ENCODE measurements at regions not wholly inside any gene's neighbourhood (a gene's known extent, or its start where the extent isn't known, plus 50 kb on each side); places are given as distances from the start of the nearest gene placed in this dataset.

DNA sequence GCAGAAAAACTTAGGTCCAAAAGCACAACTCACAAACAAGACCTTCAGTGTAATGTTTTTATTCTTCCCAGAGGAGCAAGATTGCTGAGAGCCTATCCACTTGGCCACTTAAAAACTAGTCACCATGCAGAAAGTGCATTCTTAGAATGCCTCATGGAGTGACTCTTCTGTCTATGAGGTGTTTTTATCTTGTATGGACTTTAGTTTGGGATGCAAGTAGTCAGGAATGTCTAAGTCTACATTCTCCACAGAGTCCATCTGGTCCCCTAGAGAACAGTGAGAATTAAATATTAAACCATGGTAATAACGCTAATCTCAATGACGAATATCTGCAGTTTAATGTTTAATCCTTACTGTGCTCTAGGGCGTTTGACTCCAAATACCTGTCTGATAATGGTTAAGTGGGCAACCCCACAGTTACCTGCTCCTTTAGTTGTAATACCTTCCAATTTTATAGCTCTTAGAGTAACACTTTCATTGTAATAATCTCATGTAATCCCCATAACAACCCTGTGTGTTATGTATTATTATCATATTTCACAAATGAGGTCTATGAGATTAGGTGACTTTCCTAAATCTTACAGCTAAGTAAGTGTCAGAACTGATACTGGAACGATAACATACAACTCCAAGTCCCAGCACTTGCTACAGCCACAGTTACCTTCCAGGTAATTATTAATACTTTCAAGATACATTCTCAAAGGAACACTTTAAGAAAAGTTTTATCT, 235.6 kb upstream of the JADE1 start:
- TF ChIP-seq, protein P1, sequence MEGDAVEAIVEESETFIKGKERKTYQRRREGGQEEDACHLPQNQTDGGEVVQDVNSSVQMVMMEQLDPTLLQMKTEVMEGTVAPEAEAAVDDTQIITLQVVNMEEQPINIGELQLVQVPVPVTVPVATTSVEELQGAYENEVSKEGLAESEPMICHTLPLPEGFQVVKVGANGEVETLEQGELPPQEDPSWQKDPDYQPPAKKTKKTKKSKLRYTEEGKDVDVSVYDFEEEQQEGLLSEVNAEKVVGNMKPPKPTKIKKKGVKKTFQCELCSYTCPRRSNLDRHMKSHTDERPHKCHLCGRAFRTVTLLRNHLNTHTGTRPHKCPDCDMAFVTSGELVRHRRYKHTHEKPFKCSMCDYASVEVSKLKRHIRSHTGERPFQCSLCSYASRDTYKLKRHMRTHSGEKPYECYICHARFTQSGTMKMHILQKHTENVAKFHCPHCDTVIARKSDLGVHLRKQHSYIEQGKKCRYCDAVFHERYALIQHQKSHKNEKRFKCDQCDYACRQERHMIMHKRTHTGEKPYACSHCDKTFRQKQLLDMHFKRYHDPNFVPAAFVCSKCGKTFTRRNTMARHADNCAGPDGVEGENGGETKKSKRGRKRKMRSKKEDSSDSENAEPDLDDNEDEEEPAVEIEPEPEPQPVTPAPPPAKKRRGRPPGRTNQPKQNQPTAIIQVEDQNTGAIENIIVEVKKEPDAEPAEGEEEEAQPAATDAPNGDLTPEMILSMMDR (conservative IDR thresholded peaks at IDR 0.05) = no peak
- no peak for TF ChIP-seq EZH2 (IDR thresholded peaks at IDR 0.05; ENCODE audit: low read depth)
